PC-9 (cell line): ENCODE measurements at regions not wholly inside any gene's neighbourhood (a gene's known extent, or its start where the extent isn't known, plus 50 kb on each side); places are given as distances from the start of the nearest gene placed in this dataset.

ENCODE experiments used
- BruUV-seq: library from RNA; stranded (reverse); fragments of 400-500 nt; replicated peaks from 2 replicates; lab custom pipeline; 2021; lab: Mats Ljungman, UMichigan
- CTCF ChIA-PET: fragments of 300-600 bp; sonication (Branson Sonifier 250); formaldehyde crosslinking; loops from one replicate; lab custom pipeline; 2022; ENCODE audit warnings: antibody characterized with exemption; lab: Charles Lee
- POLR2A ChIA-PET: fragments of 300-600 bp; sonication (Branson Sonifier 250); formaldehyde crosslinking; loops from one replicate; lab custom pipeline; 2022; ENCODE audit warnings: antibody characterized with exemption; ENCODE audit not compliant: unreplicated experiment; lab: Charles Lee
- DNase-seq, 2 experiments: peaks; one replicate each; pipeline versions ENCODE4 v3.0.0 to v3.0.0-alpha.2; 2015 to 2022; ENCODE audit warnings: mixed read lengths in 1 of 2
- H2AFZ ChIP-seq: fragments of 200-600 bp; sonication (generic); 2 replicates; pipeline ENCODE4 v1.8.1; 2017; ENCODE audit warnings: antibody characterized with exemption
- H3F3A ChIP-seq: fragments of 200-600 bp; sonication (generic); 2 replicates; pipeline ENCODE4 v1.8.1; 2017; ENCODE audit warnings: antibody characterized with exemption, mild to moderate bottlenecking, low read depth; ENCODE audit not compliant: insufficient read depth
- H3K27ac ChIP-seq: fragments of 200-600 bp; sonication (generic); 2 replicates; pipeline ENCODE4 v1.6.1; 2016; ENCODE audit warnings: mixed run types
- H3K27me3 ChIP-seq: fragments of 200-600 bp; sonication (generic); 2 replicates; pipeline ENCODE4 v1.6.1; 2016; ENCODE audit warnings: low read depth, mixed run types; ENCODE audit not compliant: insufficient read depth
- H3K36me3 ChIP-seq: fragments of 200-600 bp; sonication (generic); 2 replicates; pipeline ENCODE4 v1.6.1; 2016; ENCODE audit warnings: low read depth, mixed run types
- H3K4me1 ChIP-seq: fragments of 200-600 bp; sonication (generic); replicated peaks from 2 replicates; pipeline ENCODE4 v1.6.1; 2016; ENCODE audit warnings: mixed run types; ENCODE audit not compliant: insufficient read depth
- H3K4me2 ChIP-seq: fragments of 200-600 bp; sonication (generic); 2 replicates; pipeline ENCODE4 v1.6.1; 2017; ENCODE audit warnings: mixed run types
- H3K4me3 ChIP-seq: fragments of 200-600 bp; sonication (generic); 2 replicates; pipeline ENCODE4 v1.6.1; 2016; ENCODE audit warnings: mixed run types
- H3K79me2 ChIP-seq: fragments of 200-600 bp; sonication (generic); 2 replicates; pipeline ENCODE4 v1.6.1; 2017; ENCODE audit warnings: low read depth, mixed run types
- H3K9me2 ChIP-seq: fragments of 200-600 bp; sonication (generic); 2 replicates; pipeline ENCODE4 v1.8.1; 2017; ENCODE audit warnings: mild to moderate bottlenecking; ENCODE audit not compliant: insufficient read depth
- H3K9me3 ChIP-seq: fragments of 200-600 bp; sonication (generic); 2 replicates; pipeline ENCODE4 v1.8.1; 2016; ENCODE audit warnings: low read depth; ENCODE audit not compliant: insufficient read depth
- H4K20me1 ChIP-seq: fragments of 200-600 bp; sonication (generic); 2 replicates; pipeline ENCODE4 v1.8.1; 2017; ENCODE audit not compliant: insufficient read depth
- EZH2 ChIP-seq: fragments of 200-600 bp; sonication (generic); IDR thresholded peaks from 2 replicates; pipeline ENCODE4 v1.8.0; 2017; ENCODE audit warnings: antibody characterized with exemption, low read depth
- intact Hi-C: fragments of 100-400 bp; cut with micrococcal nuclease; formaldehyde crosslinking; loops from one replicate; pipeline ENCODE4 v1.10.0; 2022; ENCODE audit not compliant: unreplicated experiment
- TF ChIP-seq, protein P1 (sequence below): fragments of 200-600 bp; sonication (generic); conservative IDR thresholded peaks from 2 replicates; pipeline ENCODE4 v1.6.1; 2017; ENCODE audit warnings: mixed run types, antibody characterized with exemption, mild to moderate bottlenecking, moderate library complexity

DNA sequence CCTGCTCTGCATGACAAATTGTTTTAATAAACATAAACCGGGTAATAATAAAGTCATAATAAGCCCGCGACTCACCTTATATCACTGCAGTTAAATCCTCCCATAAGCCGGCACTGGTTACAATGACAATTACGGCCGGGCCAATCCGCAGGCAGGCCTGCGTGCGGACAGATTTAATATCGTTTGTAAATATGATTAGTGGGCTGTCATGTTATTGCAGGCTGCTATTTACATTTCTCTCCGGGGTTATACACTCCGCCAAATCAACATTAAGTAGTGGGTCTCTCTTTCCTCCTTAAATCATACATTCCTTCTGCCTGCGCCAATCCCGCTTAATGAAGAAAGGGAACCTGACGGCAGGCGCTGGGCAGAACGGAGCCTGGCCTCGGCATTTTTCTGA, 51.8 kb upstream of the LMO1 start:
- no peak for DNase-seq
- Histone ChIP-seq H3K4me3 (no peak overlapping the region), H3K36me3 (no peaks in the 10 kb centered on the region), H3K79me2 (no peaks in the 10 kb centered on the region), H4K20me1 (no peaks in the 10 kb centered on the region), H3K4me1 (no peaks in the 10 kb centered on the region), H2AFZ (no peak overlapping the region), H3F3A (no peaks in the 10 kb centered on the region), H3K27me3 (no peaks in the 10 kb centered on the region), H3K9me3 (no peaks in the 10 kb centered on the region), H3K9me2 (no peaks in the 10 kb centered on the region), H3K27ac (no peak overlapping the region), H3K4me2 (no peak overlapping the region)
- BruUV-seq = no TSS peak
- ChIA-PET CTCF (interaction anchor here (0.6 kb wide), 1 partner anchor 18 kb away, joined by 4 read pairs; no protein-coding TSS in a partner anchor), POLR2A (no interaction called here)
- TF ChIP-seq EZH2 = no peak
- TF ChIP-seq, protein P1, sequence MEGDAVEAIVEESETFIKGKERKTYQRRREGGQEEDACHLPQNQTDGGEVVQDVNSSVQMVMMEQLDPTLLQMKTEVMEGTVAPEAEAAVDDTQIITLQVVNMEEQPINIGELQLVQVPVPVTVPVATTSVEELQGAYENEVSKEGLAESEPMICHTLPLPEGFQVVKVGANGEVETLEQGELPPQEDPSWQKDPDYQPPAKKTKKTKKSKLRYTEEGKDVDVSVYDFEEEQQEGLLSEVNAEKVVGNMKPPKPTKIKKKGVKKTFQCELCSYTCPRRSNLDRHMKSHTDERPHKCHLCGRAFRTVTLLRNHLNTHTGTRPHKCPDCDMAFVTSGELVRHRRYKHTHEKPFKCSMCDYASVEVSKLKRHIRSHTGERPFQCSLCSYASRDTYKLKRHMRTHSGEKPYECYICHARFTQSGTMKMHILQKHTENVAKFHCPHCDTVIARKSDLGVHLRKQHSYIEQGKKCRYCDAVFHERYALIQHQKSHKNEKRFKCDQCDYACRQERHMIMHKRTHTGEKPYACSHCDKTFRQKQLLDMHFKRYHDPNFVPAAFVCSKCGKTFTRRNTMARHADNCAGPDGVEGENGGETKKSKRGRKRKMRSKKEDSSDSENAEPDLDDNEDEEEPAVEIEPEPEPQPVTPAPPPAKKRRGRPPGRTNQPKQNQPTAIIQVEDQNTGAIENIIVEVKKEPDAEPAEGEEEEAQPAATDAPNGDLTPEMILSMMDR = no peak
- intact Hi-C loops = no loop called here

DNA sequence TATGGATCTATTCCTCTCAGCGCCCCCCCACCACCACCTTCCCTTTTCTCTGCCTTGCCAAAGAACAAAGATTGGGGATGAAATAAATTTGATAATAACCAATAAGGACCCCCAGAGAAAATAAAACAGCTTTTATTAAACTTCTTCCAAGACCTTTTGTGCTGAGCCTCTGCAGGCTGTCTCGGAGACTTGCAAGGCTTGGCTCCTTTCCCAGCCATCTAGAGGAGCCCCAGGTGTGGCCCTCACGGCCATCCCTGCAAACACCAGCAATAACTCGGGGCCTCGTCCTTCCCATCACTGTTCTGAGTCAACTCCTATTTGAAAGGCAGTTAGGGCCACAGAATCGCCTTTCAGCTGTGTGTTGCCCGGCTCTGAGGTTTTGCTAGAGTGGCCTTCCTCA, 51.2 kb upstream of the LMO1 start:
- Histone ChIP-seq H2AFZ (no peak overlapping the region), H3K9me2 (no peaks in the 10 kb centered on the region), H3K9me3 (no peaks in the 10 kb centered on the region), H3K4me3 (no peak overlapping the region), H3K27ac (no peak overlapping the region), H3K4me2 (no peak overlapping the region), H3K79me2 (no peaks in the 10 kb centered on the region), H3K4me1 (no peaks in the 10 kb centered on the region), H3F3A (no peaks in the 10 kb centered on the region), H3K36me3 (no peaks in the 10 kb centered on the region), H4K20me1 (no peaks in the 10 kb centered on the region), H3K27me3 (no peaks in the 10 kb centered on the region)
- POLR2A ChIA-PET = no interaction called here
- intact Hi-C loops = no loop called here
- no TSS peak for BruUV-seq
- CTCF ChIA-PET = interaction anchor here (0.6 kb wide), 1 partner anchor 19 kb away, joined by 4 read pairs; no protein-coding TSS in a partner anchor
- TF ChIP-seq, protein P1 = no peak
- TF ChIP-seq EZH2 = no peak
- DNase-seq = no peak

DNA sequence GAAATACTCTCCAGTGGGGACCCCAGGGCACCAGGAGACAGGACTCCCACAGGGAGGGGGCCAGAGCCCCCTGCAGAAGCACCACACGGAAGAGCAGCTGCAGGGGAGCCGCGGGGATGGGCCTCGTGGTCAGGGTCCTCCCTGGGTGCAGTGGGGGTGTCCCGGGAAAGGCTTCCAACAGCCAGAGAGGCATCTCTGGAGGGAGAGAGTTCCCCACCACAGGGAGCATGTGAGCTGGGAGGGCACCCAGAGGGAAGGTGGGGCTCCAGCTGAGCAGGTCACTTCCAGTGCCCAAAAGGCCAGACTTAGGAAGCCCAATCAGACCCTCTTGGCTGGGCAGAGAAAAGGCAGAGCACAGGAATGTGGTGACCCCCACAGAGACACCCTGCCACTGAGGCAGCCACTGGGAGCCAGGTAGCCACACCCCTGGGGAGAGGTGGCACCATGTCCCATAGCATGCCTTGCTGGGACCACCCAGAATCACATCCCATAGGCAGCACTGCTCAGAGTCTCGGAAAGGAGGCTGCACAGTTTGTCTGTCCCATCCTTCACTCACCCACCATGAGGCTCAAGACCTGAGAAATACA, 49.9 kb upstream of the LMO1 start:
- TF ChIP-seq, protein P1 = no peak
- TF ChIP-seq EZH2 = no peak
- no peaks in the 10 kb centered on the region for H3K79me2 ChIP-seq
- H3K9me3 ChIP-seq = no peaks in the 10 kb centered on the region
- H3K27me3 ChIP-seq = no peaks in the 10 kb centered on the region
- H3K4me3 ChIP-seq = no peak overlapping the region
- no peaks in the 10 kb centered on the region for H3F3A ChIP-seq
- no peaks in the 10 kb centered on the region for H3K9me2 ChIP-seq
- no peak for DNase-seq
- POLR2A ChIA-PET = no interaction called here
- H3K27ac ChIP-seq = no peak overlapping the region
- CTCF ChIA-PET = no interaction called here
- intact Hi-C loops = no loop called here
- no peaks in the 10 kb centered on the region for H3K36me3 ChIP-seq
- H2AFZ ChIP-seq = no peak overlapping the region
- no peaks in the 10 kb centered on the region for H3K4me1 ChIP-seq
- no peaks in the 10 kb centered on the region for H4K20me1 ChIP-seq
- no peak overlapping the region for H3K4me2 ChIP-seq
- BruUV-seq = no TSS peak
